MG63 (cell line): ENCODE measurements at regions not wholly inside any gene's neighbourhood (a gene's known extent, or its start where the extent isn't known, plus 50 kb on each side); places are given as distances from the start of the nearest gene placed in this dataset.

Source experiments
- DNase-seq: peaks from one replicate; pipeline ENCODE4 v3.0.0-alpha.2; 2020
- H3K27me3 ChIP-seq: fragments of 250-450 bp; sonication (Bioruptor Pico); 2 replicates; pipeline ENCODE4 v1.5.1; 2020; ENCODE audit warnings: mild to moderate bottlenecking, moderate library complexity
- H3K36me3 ChIP-seq: fragments of 250-450 bp; sonication (Bioruptor Pico); 2 replicates; pipeline ENCODE4 v1.5.1; 2020; ENCODE audit warnings: mild to moderate bottlenecking, moderate library complexity
- H3K4me3 ChIP-seq: fragments of 250-450 bp; sonication (Bioruptor Pico); 2 replicates; pipeline ENCODE4 v1.5.1; 2020; ENCODE audit warnings: mild to moderate bottlenecking, moderate library complexity
- H3K9me3 ChIP-seq: fragments of 250-450 bp; sonication (Bioruptor Pico); 2 replicates; pipeline ENCODE4 v1.5.1; 2020; ENCODE audit warnings: mild to moderate bottlenecking, moderate library complexity

- DNase-seq, result no peak
- H3K4me3 ChIP-seq, result no peak overlapping the region
- H3K36me3 ChIP-seq, result no peaks in the 10 kb centered on the region
- no peaks in the 10 kb centered on the region for H3K27me3 ChIP-seq
- no peaks in the 10 kb centered on the region for H3K9me3 ChIP-seq
Observed at GRCh38 chr22:48844056-48844675, 983.5 kb downstream of the BRD1 start.

- no peak for DNase-seq
- H3K4me3 ChIP-seq, result no peak overlapping the region
- H3K9me3 ChIP-seq, result no peaks in the 10 kb centered on the region
- H3K36me3 ChIP-seq, result no peaks in the 10 kb centered on the region
- no peaks in the 10 kb centered on the region for H3K27me3 ChIP-seq
Observed at GRCh38 chr22:48843640-48844039, 984.0 kb downstream of the BRD1 start.

GRCh38 chr22:48842976-48843375 lies 984.7 kb downstream of the BRD1 start:
- no peak overlapping the region for H3K4me3 ChIP-seq
- no peaks in the 10 kb centered on the region for H3K27me3 ChIP-seq
- no peak for DNase-seq
- H3K36me3 ChIP-seq, result no peaks in the 10 kb centered on the region
- no peaks in the 10 kb centered on the region for H3K9me3 ChIP-seq

GRCh38 chr22:48842583-48842945 lies 985.1 kb downstream of the BRD1 start:
- Histone ChIP-seq H3K27me3 (no peaks in the 10 kb centered on the region), H3K4me3 (no peak overlapping the region), H3K36me3 (no peaks in the 10 kb centered on the region), H3K9me3 (no peaks in the 10 kb centered on the region)
- no peak for DNase-seq

GRCh38 chr22:48841881-48842582 lies 985.6 kb downstream of the BRD1 start:
- H3K9me3 ChIP-seq, result no peaks in the 10 kb centered on the region

GRCh38 chr22:48840112-48840949 lies 987.3 kb downstream of the BRD1 start:
- no peak overlapping the region for H3K4me3 ChIP-seq
- H3K9me3 ChIP-seq, result no peaks in the 10 kb centered on the region
- DNase-seq, result no peak
- no peaks in the 10 kb centered on the region for H3K36me3 ChIP-seq
- H3K27me3 ChIP-seq, result no peaks in the 10 kb centered on the region

More at GRCh38 chr22:48841881-48842582, 985.6 kb downstream of the BRD1 start:
- H3K36me3 ChIP-seq, result no peaks in the 10 kb centered on the region
- H3K4me3 ChIP-seq, result no peak overlapping the region
- H3K27me3 ChIP-seq, result no peaks in the 10 kb centered on the region
- DNase-seq, result no peak

GRCh38 chr22:48838846-48839730 lies 988.6 kb downstream of the BRD1 start:
- DNase-seq, result no peak
- Histone ChIP-seq H3K9me3 (no peaks in the 10 kb centered on the region), H3K36me3 (no peaks in the 10 kb centered on the region), H3K4me3 (no peak overlapping the region), H3K27me3 (no peaks in the 10 kb centered on the region)

- Histone ChIP-seq H3K36me3 (no peaks in the 10 kb centered on the region), H3K9me3 (no peaks in the 10 kb centered on the region), H3K27me3 (no peaks in the 10 kb centered on the region), H3K4me3 (no peak overlapping the region)
- DNase-seq, result no peak
Observed at GRCh38 chr22:48838376-48838775, 989.3 kb downstream of the BRD1 start.

GRCh38 chr22:48837341-48837935 lies 990.2 kb downstream of the BRD1 start:
- no peak overlapping the region for H3K4me3 ChIP-seq
- no peaks in the 10 kb centered on the region for H3K36me3 ChIP-seq
- no peaks in the 10 kb centered on the region for H3K9me3 ChIP-seq
- no peak for DNase-seq
- no peaks in the 10 kb centered on the region for H3K27me3 ChIP-seq

- no peaks in the 10 kb centered on the region for H3K9me3 ChIP-seq
Observed at GRCh38 chr22:48836673-48837340, 990.9 kb downstream of the BRD1 start.

GRCh38 chr22:48835857-48836672 lies 991.6 kb downstream of the BRD1 start:
- no peaks in the 10 kb centered on the region for H3K36me3 ChIP-seq
- no peaks in the 10 kb centered on the region for H3K9me3 ChIP-seq
- DNase-seq, result no peak
- no peaks in the 10 kb centered on the region for H3K27me3 ChIP-seq
- no peak overlapping the region for H3K4me3 ChIP-seq

More at GRCh38 chr22:48836673-48837340, 990.9 kb downstream of the BRD1 start:
- no peak for DNase-seq
- H3K36me3 ChIP-seq, result no peaks in the 10 kb centered on the region
- no peak overlapping the region for H3K4me3 ChIP-seq
- no peaks in the 10 kb centered on the region for H3K27me3 ChIP-seq

- H3K36me3 ChIP-seq, result no peaks in the 10 kb centered on the region
- no peak for DNase-seq
- no peaks in the 10 kb centered on the region for H3K27me3 ChIP-seq
- H3K4me3 ChIP-seq, result no peak overlapping the region
- H3K9me3 ChIP-seq, result no peaks in the 10 kb centered on the region
Observed at GRCh38 chr22:48835364-48835763, 992.3 kb downstream of the BRD1 start.

GRCh38 chr22:48834404-48834803 lies 993.3 kb downstream of the BRD1 start:
- no peaks in the 10 kb centered on the region for H3K9me3 ChIP-seq
- no peak for DNase-seq
- H3K27me3 ChIP-seq, result no peaks in the 10 kb centered on the region
- no peak overlapping the region for H3K4me3 ChIP-seq
- H3K36me3 ChIP-seq, result no peaks in the 10 kb centered on the region

GRCh38 chr22:48832592-48832991 lies 995.1 kb downstream of the BRD1 start:
- DNase-seq, result no peak
- no peaks in the 10 kb centered on the region for H3K36me3 ChIP-seq
- H3K9me3 ChIP-seq, result no peaks in the 10 kb centered on the region
- no peaks in the 10 kb centered on the region for H3K27me3 ChIP-seq
- no peak overlapping the region for H3K4me3 ChIP-seq

GRCh38 chr22:48829908-48830307 lies 997.8 kb downstream of the BRD1 start:
- H3K9me3 ChIP-seq, result no peaks in the 10 kb centered on the region
- H3K4me3 ChIP-seq, result no peak overlapping the region
- DNase-seq, result no peak
- no peaks in the 10 kb centered on the region for H3K36me3 ChIP-seq
- no peaks in the 10 kb centered on the region for H3K27me3 ChIP-seq
